WTC11 (cell line): ENCODE measurements at regions not wholly inside any gene's neighbourhood (a gene's known extent, or its start where the extent isn't known, plus 50 kb on each side); places are given as distances from the start of the nearest gene placed in this dataset.

Experiments used
- ATAC-seq: fragments of 200-7000 bp; cut with Tn5 transposase; 2 replicates; pipeline ENCODE4 v1.10.0; 2021; ENCODE audit warnings: mild to moderate bottlenecking, moderate library complexity
- CTCF ChIA-PET: fragments of 300-600 bp; sonication (Branson Sonifier 250); formaldehyde crosslinking; loops from one replicate; lab custom pipeline; 2021; ENCODE audit warnings: antibody characterized with exemption; lab: Charles Lee
- POLR2A ChIA-PET: fragments of 350-600 bp; sonication (Branson Sonifier 250); formaldehyde crosslinking; loops from one replicate; lab custom pipeline; 2021; ENCODE audit warnings: antibody characterized with exemption; lab: Charles Lee
- DNase-seq: peaks from one replicate; pipeline ENCODE4 v3.0.0; 2021; ENCODE audit warnings: low spot score
- H3K27ac Mint-ChIP-seq: 2 replicates; pipeline ENCODE4 v1.8.0; 2021; ENCODE audit warnings: mixed read lengths
- H3K27me3 Mint-ChIP-seq: 2 replicates; pipeline ENCODE4 v1.8.0; 2021; ENCODE audit warnings: low read depth, mild to moderate bottlenecking, moderate library complexity, mixed read lengths
- H3K36me3 Mint-ChIP-seq: 2 replicates; pipeline ENCODE4 v1.8.0; 2021; ENCODE audit warnings: mixed read lengths
- H3K4me1 Mint-ChIP-seq: 2 replicates; pipeline ENCODE4 v1.8.0; 2022; ENCODE audit warnings: mixed read lengths
- H3K4me3 Mint-ChIP-seq: 2 replicates; pipeline ENCODE4 v1.8.0; 2021; ENCODE audit warnings: mild to moderate bottlenecking, moderate library complexity, mixed read lengths
- H3K9me3 Mint-ChIP-seq: 2 replicates; pipeline ENCODE4 v1.8.0; 2021; ENCODE audit warnings: mixed read lengths
- CBFB ChIP-seq: sonication (generic); formaldehyde crosslinking; IDR thresholded peaks from 2 replicates; pipeline ENCODE4 v1.8.1; 2022; ENCODE audit warnings: mild to moderate bottlenecking, low read depth, missing genetic modification reagents
- CREB1 ChIP-seq: sonication (generic); formaldehyde crosslinking; IDR thresholded peaks from 2 replicates; pipeline ENCODE4 v1.8.0; 2023; ENCODE audit warnings: mild to moderate bottlenecking, missing genetic modification reagents
- CREM ChIP-seq: sonication (generic); formaldehyde crosslinking; IDR thresholded peaks from 2 replicates; pipeline ENCODE4 v1.8.1; 2022; ENCODE audit warnings: mild to moderate bottlenecking, missing genetic modification reagents, moderate library complexity
- E2F4 ChIP-seq: sonication (generic); formaldehyde crosslinking; IDR thresholded peaks from 2 replicates; pipeline ENCODE4 v1.8.1; 2022; ENCODE audit warnings: low read depth, mild to moderate bottlenecking, moderate library complexity, missing genetic modification reagents, borderline replicate concordance
- ELF4 ChIP-seq: sonication (generic); formaldehyde crosslinking; IDR thresholded peaks from 2 replicates; pipeline ENCODE4 v1.8.1; 2022; ENCODE audit warnings: low read depth, mild to moderate bottlenecking, moderate library complexity, missing genetic modification reagents
- EMX1 ChIP-seq: fragments of 250-450 bp; sonication (Bioruptor Pico); IDR thresholded peaks from 2 replicates; pipeline ENCODE4 v1.8.0; 2021; ENCODE audit warnings: mild to moderate bottlenecking
- JUN ChIP-seq: sonication (generic); formaldehyde crosslinking; IDR thresholded peaks from 2 replicates; pipeline ENCODE4 v1.8.0; 2023; ENCODE audit warnings: mild to moderate bottlenecking, missing genetic modification reagents
- KAT7 ChIP-seq: sonication (generic); formaldehyde crosslinking; IDR thresholded peaks from 2 replicates; pipeline ENCODE4 v1.8.1; 2023; ENCODE audit warnings: missing genetic modification reagents, mild to moderate bottlenecking, borderline replicate concordance
- NFYB ChIP-seq: sonication (generic); formaldehyde crosslinking; conservative IDR thresholded peaks from 2 replicates; pipeline ENCODE4 v1.8.0; 2022; ENCODE audit warnings: low read depth, missing genetic modification reagents
- PREB ChIP-seq: sonication (generic); formaldehyde crosslinking; IDR thresholded peaks from 2 replicates; pipeline ENCODE4 v1.8.1; 2022; ENCODE audit warnings: mild to moderate bottlenecking, missing genetic modification reagents, moderate library complexity, borderline replicate concordance
- RELA ChIP-seq: sonication (generic); formaldehyde crosslinking; IDR thresholded peaks from 2 replicates; pipeline ENCODE4 v1.8.1; 2022; ENCODE audit warnings: missing genetic modification reagents, mild to moderate bottlenecking, borderline replicate concordance
- SMAD4 ChIP-seq: sonication (generic); formaldehyde crosslinking; IDR thresholded peaks from 2 replicates; pipeline ENCODE4 v1.8.0; 2022; ENCODE audit warnings: mild to moderate bottlenecking, missing genetic modification reagents
- USF2 ChIP-seq: sonication (generic); formaldehyde crosslinking; IDR thresholded peaks from 2 replicates; pipeline ENCODE4 v1.8.1; 2023; ENCODE audit warnings: mild to moderate bottlenecking, missing genetic modification reagents, moderate library complexity
- ZNF121 ChIP-seq: sonication (generic); formaldehyde crosslinking; IDR thresholded peaks from 2 replicates; pipeline ENCODE4 v1.8.0; 2023; ENCODE audit warnings: missing genetic modification reagents
- ZNF396 ChIP-seq: fragments of 250-450 bp; sonication (Bioruptor Pico); IDR thresholded peaks from 2 replicates; pipeline ENCODE4 v1.8.0; 2021; ENCODE audit warnings: mild to moderate bottlenecking, moderate library complexity, borderline replicate concordance
- ZNF423 ChIP-seq: fragments of 250-450 bp; sonication (Bioruptor Pico); IDR thresholded peaks from 2 replicates; pipeline ENCODE4 v2.1.2; 2022; ENCODE audit warnings: mild to moderate bottlenecking, moderate library complexity
- ZNF512 ChIP-seq: sonication (generic); formaldehyde crosslinking; IDR thresholded peaks from 2 replicates; pipeline ENCODE4 v1.8.1; 2022; ENCODE audit warnings: missing genetic modification reagents, borderline replicate concordance
- TF ChIP-seq, protein P1 (sequence below): sonication (generic); formaldehyde crosslinking; IDR thresholded peaks from 2 replicates; pipeline ENCODE4 v1.8.1; 2023; ENCODE audit warnings: mild to moderate bottlenecking, missing genetic modification reagents
- TF ChIP-seq, protein P2 (sequence below): sonication (generic); formaldehyde crosslinking; IDR thresholded peaks from 2 replicates; pipeline ENCODE4 v1.8.0; 2022; ENCODE audit warnings: mild to moderate bottlenecking, missing genetic modification reagents

- TF ChIP-seq SMAD4 (CRISPR knock-in tag): no peak
- Mint-ChIP-seq H3K4me1 (no peaks in the 10 kb centered on the region), H3K4me3 (no peak overlapping the region), H3K9me3 (peaks cover 8% of the 10 kb centered on the region), H3K27me3 (no peaks in the 10 kb centered on the region; the same call in 1 of the 2 replicates), H3K27ac (no peak overlapping the region), H3K36me3 (no peaks in the 10 kb centered on the region)
- no peak for DNase-seq
- POLR2A ChIA-PET: interaction anchor here (0.6 kb wide), 1 partner anchor 579 kb away, joined by 3 read pairs; no protein-coding TSS in a partner anchor
- ATAC-seq: no peak
- CTCF ChIA-PET: no interaction called here
Measured at GRCh38 chr2:61705625-61706024, 148.2 kb downstream of the FAM161A start.

DNA sequence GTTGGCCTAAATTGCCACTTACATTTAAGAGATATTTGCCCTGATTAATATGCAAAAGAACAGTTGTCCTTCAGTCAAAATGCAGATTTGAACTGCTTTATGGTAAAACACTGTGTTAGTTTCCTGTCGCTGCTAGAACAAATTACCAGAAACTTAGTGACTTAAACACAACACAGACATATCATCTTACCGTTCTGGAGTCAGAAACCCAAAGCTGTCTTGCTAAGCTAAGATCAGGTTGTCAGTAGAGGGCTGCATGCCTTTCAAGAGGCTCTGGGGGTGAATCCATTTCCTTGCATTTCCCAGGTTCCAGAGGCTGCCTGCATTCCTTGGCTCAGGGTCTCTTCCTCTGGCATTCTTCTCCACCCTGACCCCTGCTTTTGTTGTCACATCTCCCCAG, 149.5 kb downstream of the FAM161A start:
- CTCF ChIA-PET: interaction anchor here (0.7 kb wide), 1 partner anchor 9 kb away, joined by 3 read pairs; no protein-coding TSS in a partner anchor
- Mint-ChIP-seq H3K36me3 (no peaks in the 10 kb centered on the region), H3K4me3 (no peak overlapping the region)
- ATAC-seq: peak; percentile 46; the same call in 1 of the 2 replicates
- TF ChIP-seq SMAD4 (CRISPR knock-in tag) (no peak), CREM (CRISPR knock-in tag) (no peak), CBFB (CRISPR knock-in tag) (no peak), ELF4 (CRISPR knock-in tag) (no peak), EMX1 (no peak), JUN (CRISPR knock-in tag) (no peak), USF2 (no peak), RELA (CRISPR knock-in tag) (no peak), PREB (CRISPR knock-in tag) (no peak), ZNF121 (CRISPR knock-in tag) (no peak), E2F4 (CRISPR knock-in tag) (no peak), NFYB (CRISPR knock-in tag) (no peak), ZNF396 (CRISPR knock-in tag) (no peak), ZNF512 (CRISPR knock-in tag) (no peak), KAT7 (no peak), ZNF423 (CRISPR knock-in tag) (no peak), CREB1 (CRISPR knock-in tag) (no peak)
- TF ChIP-seq, protein P1, sequence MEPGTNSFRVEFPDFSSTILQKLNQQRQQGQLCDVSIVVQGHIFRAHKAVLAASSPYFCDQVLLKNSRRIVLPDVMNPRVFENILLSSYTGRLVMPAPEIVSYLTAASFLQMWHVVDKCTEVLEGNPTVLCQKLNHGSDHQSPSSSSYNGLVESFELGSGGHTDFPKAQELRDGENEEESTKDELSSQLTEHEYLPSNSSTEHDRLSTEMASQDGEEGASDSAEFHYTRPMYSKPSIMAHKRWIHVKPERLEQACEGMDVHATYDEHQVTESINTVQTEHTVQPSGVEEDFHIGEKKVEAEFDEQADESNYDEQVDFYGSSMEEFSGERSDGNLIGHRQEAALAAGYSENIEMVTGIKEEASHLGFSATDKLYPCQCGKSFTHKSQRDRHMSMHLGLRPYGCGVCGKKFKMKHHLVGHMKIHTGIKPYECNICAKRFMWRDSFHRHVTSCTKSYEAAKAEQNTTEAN (CRISPR knock-in tag): no peak
- TF ChIP-seq, protein P2, sequence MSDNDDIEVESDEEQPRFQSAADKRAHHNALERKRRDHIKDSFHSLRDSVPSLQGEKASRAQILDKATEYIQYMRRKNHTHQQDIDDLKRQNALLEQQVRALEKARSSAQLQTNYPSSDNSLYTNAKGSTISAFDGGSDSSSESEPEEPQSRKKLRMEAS (CRISPR knock-in tag): no peak
- TF ChIP-seq, all 79 proteins: peak for 0
- no peak for DNase-seq
- POLR2A ChIA-PET: no interaction called here
- H3K27ac Mint-ChIP-seq: no peak overlapping the region
- H3K27me3 Mint-ChIP-seq: no peaks in the 10 kb centered on the region; the same call in 1 of the 2 replicates
- H3K4me1 Mint-ChIP-seq: no peaks in the 10 kb centered on the region
- peaks cover 8% of the 10 kb centered on the region for H3K9me3 Mint-ChIP-seq
